GM13976 (cell line): ENCODE measurements at regions not wholly inside any gene's neighbourhood (a gene's known extent, or its start where the extent isn't known, plus 50 kb on each side); places are given as distances from the start of the nearest gene placed in this dataset.

Experiments
- DNase-seq: peaks from one replicate; pipeline ENCODE4 v3.0.0; 2012; ENCODE audit warnings: low spot score
- CTCF ChIP-seq: IDR thresholded peaks from 2 replicates; pipeline ENCODE4 v1.5.1; 2012; ENCODE audit warnings: borderline replicate concordance, mild to moderate bottlenecking; ENCODE audit not compliant: insufficient read depth; ENCODE audit errors: extremely low read depth, missing control alignments, control extremely low read depth
- in situ Hi-C: fragments of 300-500 bp; cut with MboI; formaldehyde crosslinking; loops from one replicate; pipeline ENCODE4 v1.12.0; 2022; ENCODE audit warnings: low sequenced_read_pairs, mixed read lengths, inconsistent platforms; ENCODE audit not compliant: unreplicated experiment

- in situ Hi-C loops = no loop called here
- DNase-seq = no peak
- no peak for TF ChIP-seq CTCF
Observed at GRCh38 chr14:28483506-28483905, 283.1 kb upstream of the FOXG1 start.

GRCh38 chr14:28488684-28489083 lies 277.9 kb upstream of the FOXG1 start:
- no peak for TF ChIP-seq CTCF
- in situ Hi-C loops = no loop called here
- DNase-seq = no peak

- in situ Hi-C loops = no loop called here
- TF ChIP-seq CTCF = no peak
- DNase-seq = no peak
Observed at GRCh38 chr14:28493516-28493915, 273.1 kb upstream of the FOXG1 start.

GRCh38 chr14:28494196-28494595 lies 272.4 kb upstream of the FOXG1 start:
- no peak for DNase-seq
- TF ChIP-seq CTCF = no peak
- in situ Hi-C loops = no loop called here

GRCh38 chr14:28496364-28496763 lies 270.2 kb upstream of the FOXG1 start:
- TF ChIP-seq CTCF = no peak
- DNase-seq = no peak
- in situ Hi-C loops = no loop called here

- DNase-seq = no peak
- in situ Hi-C loops = no loop called here
- TF ChIP-seq CTCF = no peak
Observed at GRCh38 chr14:28502517-28502916, 264.1 kb upstream of the FOXG1 start.

GRCh38 chr14:28515571-28515970 lies 251.0 kb upstream of the FOXG1 start:
- in situ Hi-C loops = no loop called here
- DNase-seq = no peak
- TF ChIP-seq CTCF = no peak
